CD4-positive, alpha-beta T cell treated with Interleukin-6 at 100 ng/mL for 8 hours (primary cell): ENCODE measurements at regions not wholly inside any gene's neighbourhood (a gene's known extent, or its start where the extent isn't known, plus 50 kb on each side); places are given as distances from the start of the nearest gene placed in this dataset.

Experiments used
- DNase-seq: peaks from one replicate; pipeline ENCODE4 v3.0.0-alpha.2; 2020; ENCODE audit warnings: mixed read lengths, low spot score

- DNase-seq, result no peak
Measured at GRCh38 chr2:189267925-189268579, 88.5 kb upstream of the COL5A2 start.

DNA sequence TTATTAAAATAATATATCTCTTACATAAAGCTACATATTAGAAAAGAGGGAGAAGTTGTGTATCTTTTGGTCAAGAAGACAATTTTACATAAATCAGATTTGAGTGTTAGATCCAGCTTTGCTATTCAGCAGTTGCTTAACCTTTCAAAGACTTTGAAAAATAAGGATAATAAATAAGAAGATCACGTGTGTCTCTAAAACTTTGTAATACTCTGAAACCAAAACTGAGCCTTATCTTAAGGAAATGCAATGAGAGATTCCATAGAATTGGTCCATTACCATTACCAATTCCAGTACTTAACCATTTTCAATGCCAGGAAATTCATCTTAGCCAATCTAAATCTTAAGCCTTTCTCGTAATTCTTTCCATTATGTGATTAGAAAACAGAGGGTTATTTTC, 89.2 kb upstream of the COL5A2 start:
- no peak for DNase-seq

DNA sequence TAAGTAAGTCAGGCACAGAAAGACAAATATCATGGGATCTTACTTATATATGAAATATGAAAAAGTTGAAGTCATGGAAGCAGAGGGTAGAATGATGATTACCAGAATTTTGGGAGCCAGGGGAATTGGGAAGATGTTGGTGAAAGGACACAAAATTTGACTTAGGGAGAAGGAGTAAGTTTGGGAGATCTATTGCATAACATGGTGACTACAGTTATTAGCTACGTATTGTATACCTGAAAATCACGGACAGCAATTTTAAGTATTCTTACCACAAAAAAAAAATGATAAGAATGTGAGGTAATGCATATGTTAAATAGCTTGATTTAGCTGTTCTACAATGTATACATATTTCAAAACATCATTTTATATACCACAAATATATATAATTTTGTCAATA, 94.2 kb upstream of the COL5A2 start:
- DNase-seq, result no peak

DNA sequence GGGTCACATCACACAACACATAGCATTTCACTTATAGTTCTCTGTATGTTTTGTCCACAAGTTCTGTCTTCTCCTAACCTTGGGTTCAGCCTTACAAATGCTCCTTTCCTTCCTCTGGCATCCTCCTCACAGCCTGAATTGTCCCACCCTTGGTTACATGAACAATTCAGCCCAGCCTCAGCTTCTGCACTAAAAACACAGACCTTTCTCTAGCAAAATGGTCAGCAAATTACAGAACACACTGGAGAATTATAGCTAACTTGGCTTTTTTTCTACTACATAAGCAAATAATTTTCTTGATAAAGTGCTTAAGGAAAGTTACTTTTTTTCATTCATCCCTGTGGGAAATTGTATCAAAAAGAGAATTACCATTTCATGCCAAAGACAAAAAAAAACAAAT, 94.8 kb upstream of the COL5A2 start:
- DNase-seq, result no peak

- no peak for DNase-seq
Measured at GRCh38 chr2:189276277-189276676, 96.7 kb upstream of the COL5A2 start.

- no peak for DNase-seq
Measured at GRCh38 chr2:189281201-189281600, 101.6 kb upstream of the COL5A2 start.

DNA sequence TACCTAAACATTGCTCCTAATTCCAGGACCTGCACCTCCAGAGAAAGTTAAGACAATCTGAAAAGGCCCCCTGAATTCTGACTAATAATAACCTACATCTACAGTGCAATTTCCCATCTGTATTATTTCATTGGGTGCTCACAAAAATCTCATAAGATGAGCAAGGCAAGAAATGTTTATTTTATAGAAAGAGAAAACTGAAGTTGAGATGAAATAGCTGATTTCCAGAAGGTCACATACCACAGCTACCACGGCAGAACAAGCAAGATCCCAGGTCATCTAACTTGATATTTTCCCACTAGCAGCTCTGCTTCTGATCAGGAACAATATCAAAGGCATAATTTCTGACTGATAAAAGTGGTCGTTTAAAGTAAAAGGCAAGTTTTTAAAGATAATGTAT, 105.8 kb upstream of the COL5A2 start:
- no peak for DNase-seq

GRCh38 chr2:189285962-189286645, 106.5 kb upstream of the COL5A2 start:
- no peak for DNase-seq

GRCh38 chr2:189287363-189287762, 107.8 kb upstream of the COL5A2 start:
- DNase-seq, result no peak

DNA sequence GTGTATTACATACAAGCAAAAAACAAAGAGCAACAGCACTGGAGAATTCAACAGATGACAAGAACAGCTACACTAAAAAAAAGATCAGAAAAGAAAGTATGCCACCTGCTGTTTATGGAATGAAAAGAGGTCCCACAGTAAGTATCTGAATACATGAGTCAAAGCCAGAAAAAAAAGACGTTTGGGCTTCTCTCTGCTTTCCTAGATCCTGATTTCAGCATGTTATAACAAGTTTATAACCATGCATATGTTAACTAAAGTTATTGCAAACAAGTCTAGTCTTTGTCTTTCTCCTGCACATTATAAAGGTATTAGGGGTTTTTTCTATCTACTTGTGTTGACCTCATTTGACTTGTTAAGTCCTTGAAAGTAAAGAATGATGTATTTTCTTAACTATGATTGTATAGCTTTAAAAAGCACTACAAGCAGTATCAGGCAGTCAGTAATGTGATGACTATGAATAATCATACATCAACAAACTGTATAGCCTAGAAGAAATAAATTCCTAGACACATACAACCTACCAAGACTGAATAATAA, 108.5 kb upstream of the COL5A2 start:
- DNase-seq, result peak; percentile 9

DNA sequence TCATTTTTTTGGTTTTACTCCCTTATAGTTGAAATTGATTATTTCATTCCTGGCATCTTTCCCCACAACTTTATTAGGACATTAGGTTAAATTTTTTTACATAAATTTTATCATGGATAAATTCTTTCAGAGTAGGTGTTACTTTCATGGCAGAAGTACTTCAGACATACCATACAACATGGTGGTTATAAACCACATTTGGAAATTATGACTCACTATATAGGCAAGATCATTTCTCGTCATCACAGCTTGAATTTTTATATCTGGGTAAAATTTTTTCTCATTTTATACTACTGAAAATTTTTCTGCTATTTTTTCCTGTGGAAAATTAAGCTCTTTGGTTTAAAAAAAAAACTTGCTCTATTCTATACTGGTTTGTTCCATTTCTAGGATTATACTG, 111.9 kb upstream of the COL5A2 start:
- DNase-seq, result no peak

- no peak for DNase-seq
Measured at GRCh38 chr2:189293164-189293563, 113.6 kb upstream of the COL5A2 start.

- no peak for DNase-seq
Measured at GRCh38 chr2:189297446-189297845, 117.9 kb upstream of the COL5A2 start.

- DNase-seq, result no peak
Measured at GRCh38 chr2:189298038-189298437, 118.5 kb upstream of the COL5A2 start.

DNA sequence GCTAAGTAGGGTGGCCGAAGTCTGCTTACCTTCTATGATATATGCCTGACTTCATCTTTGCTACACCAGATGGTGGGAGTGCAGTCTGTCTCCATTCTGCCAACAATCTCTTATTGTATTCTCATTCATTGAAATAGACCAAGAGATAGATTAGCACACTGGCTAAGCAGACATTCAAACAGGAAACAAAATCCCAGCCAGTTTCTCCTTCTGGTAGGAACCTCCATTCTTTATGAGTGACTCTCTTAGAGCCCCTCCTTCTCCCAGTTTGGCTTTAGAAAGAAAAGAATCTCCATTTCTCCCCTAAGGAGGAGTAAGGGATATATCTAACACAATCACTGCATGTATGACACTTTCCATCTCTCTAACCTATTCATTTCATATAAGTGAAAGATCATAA, 118.9 kb upstream of the COL5A2 start:
- DNase-seq, result no peak

- DNase-seq, result no peak
Measured at GRCh38 chr2:189299974-189300373, 120.4 kb upstream of the COL5A2 start.

DNA sequence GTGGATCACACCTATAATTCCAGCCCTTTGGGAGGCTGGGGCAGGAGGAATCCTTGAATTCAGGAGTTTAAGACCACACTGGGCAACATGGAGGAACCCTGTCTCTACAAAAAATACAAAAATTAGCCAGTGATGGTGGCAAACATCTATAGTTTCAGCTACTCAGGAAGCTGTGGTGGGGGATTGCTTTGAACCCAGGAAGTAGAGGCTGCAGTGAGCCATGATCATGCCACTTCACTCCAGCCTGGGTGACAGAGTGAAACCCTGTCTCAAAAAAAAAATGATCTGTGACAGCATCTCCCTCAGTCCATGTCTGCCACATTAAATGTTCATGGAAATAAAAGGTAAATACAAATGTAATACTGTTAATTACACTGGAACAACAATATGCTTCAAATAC, 121.4 kb upstream of the COL5A2 start:
- DNase-seq, result peak; percentile 63

GRCh38 chr2:189302274-189302948, 122.8 kb upstream of the COL5A2 start:
- DNase-seq, result no peak

GRCh38 chr2:189304360-189304759, 124.8 kb upstream of the COL5A2 start:
- peak; percentile 72 for DNase-seq

DNA sequence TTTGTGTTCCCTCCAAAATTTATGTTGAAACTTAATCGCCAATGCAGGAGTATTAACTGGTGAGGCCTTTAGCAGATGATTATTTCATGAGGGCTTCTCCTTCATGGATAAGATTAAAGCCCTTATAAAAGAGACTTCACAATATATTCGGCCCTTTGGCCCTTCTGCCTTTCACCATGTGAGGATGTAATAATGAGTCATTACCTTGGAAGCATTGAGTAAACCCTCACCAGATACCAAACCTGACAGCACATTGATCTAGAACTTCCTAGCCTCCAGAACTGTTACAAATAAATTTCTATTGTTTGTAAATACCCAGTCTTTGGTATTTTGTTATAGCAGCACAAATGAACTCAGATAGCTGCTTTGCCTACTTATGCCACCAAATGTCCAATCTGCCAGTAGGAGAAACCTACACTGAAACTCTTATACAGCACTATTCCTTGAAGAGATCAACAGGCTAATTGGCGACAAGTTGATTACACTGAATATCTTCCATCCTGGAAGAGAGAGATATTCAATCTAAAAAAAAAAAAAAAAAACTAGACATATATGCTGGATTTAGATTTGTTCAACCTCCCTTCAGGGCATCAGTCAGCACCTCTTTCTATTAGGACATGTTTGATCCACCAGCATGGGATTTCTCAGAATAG, 125.9 kb upstream of the COL5A2 start:
- no peak for DNase-seq

GRCh38 chr2:189306525-189306924, 127.0 kb upstream of the COL5A2 start:
- no peak for DNase-seq

- DNase-seq, result no peak
Measured at GRCh38 chr2:189308056-189308790, 128.7 kb upstream of the COL5A2 start.
